ENCODE measurements at regions not wholly inside any gene's neighbourhood (a gene's known extent, or its start where the extent isn't known, plus 50 kb on each side); places are given as distances from the start of the nearest gene placed in this dataset.
A peak's percentile ranks its signal among the peaks of the same experiment; 100 is the strongest.
"Not testable (repeated sequence)": the region's sequence is repeated elsewhere in the genome, so short reads cannot be mapped to it uniquely, and the experiment has no call there.

DNA sequence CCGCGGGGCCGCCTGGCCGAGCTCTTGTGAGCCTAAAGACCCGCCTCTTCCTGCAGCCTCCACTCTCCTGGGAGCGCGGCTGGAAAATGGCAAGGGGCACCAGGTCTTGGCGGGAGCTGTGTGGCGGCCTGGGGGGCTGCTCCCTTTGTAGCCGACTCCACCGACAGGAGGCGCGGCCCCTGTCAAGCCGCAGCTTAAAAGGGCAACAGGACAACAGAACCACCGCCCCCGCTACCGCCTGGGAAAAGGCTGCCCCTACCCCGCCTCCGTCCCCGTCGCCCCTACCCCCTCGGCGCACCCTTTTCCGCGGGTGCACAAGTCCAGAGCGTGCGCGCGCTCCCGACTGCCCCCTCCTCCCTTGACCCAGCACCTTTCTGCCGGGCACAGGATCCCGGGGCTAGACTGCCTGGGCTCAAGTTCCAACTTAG, 60.3 kb downstream of the GOLGA8K start:
- DNase-seq (ENCODE audit: low spot score) (peak; percentile 69), ATAC-seq (peak; percentile 55)
- H3K4me1 Mint-ChIP-seq, H3K36me3 Mint-ChIP-seq, H3K27ac Mint-ChIP-seq, H3K4me3 Mint-ChIP-seq, CTCF ChIA-PET, H3K9me3 Mint-ChIP-seq, POLR2A ChIA-PET: not testable (repeated sequence)
- H3K27me3 Mint-ChIP-seq (ENCODE audit: low read depth), result peaks cover 11% of the 10 kb centered on the region

DNA sequence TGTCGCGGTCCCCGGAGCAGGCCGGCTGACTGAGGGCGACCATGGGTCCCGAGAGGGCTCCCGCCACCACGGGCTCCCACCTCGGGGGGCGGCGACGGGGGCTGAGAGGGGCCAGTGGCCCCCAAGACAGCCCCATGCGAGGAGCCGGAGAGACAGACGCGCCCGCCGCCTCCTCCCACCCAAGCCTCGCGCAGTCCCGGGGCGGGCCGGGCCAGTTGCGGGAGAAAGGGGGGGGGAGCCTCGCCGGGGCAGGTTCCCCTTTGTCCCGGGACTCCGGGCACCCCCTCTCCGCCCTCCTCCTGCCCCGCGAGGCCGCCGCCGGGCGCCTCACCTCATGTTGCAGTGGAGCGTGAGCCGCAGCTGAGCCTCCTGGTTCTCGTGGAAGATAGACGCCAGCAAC, 60.8 kb downstream of the GOLGA8K start:
- DNase-seq (ENCODE audit: low spot score); H3K9me3 Mint-ChIP-seq; H3K4me1 Mint-ChIP-seq; H3K27ac Mint-ChIP-seq; CTCF ChIA-PET; H3K36me3 Mint-ChIP-seq; H3K4me3 Mint-ChIP-seq; POLR2A ChIA-PET; ATAC-seq: not testable (repeated sequence)
- peaks cover 11% of the 10 kb centered on the region for H3K27me3 Mint-ChIP-seq (ENCODE audit: low read depth)

DNA sequence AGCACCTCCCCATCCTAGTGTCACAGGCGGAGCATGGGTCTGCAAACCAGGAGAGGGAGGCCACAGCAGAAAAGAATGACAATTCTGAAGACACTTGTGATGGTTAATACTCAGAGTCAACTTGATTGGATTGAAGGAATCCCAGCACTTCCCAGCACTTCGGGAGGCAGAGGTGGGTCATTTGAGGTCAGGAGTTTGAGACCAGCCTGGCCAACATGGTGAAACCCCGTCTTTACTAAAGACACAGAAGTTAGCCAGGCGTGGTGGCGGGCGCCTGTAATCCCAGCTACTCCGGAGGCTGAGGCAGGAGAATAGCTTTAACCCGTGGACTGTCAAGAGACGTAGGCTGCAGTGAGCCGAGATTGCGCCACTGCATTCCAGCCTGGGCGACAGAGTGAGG, 61.6 kb downstream of the GOLGA8K start:
- POLR2A ChIA-PET; H3K4me1 Mint-ChIP-seq; H3K36me3 Mint-ChIP-seq; H3K27ac Mint-ChIP-seq; ATAC-seq; DNase-seq (ENCODE audit: low spot score); CTCF ChIA-PET; H3K9me3 Mint-ChIP-seq; H3K27me3 Mint-ChIP-seq (ENCODE audit: low read depth): not testable (repeated sequence)
- H3K4me3 Mint-ChIP-seq, result peak overlapping the region; percentile 33

DNA sequence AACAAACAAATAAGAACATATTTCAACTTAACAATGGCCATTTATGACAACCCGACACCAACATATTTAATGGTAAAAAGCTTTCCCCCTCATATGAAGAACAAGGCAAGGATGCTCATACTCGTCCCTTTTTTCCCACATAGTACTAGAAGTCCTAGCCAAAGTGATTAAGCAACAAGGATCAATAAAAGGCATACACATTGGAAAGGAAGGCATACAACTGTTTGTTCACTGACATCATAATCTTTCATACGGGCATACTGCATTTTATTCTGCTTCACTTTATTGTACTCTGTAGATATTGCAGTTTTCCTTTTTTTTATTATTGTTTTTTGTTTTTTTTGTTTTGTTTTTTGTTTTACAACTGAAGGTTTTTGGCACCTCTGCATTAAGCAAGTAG, 66.3 kb downstream of the GOLGA8K start:
- H3K4me1 Mint-ChIP-seq; ATAC-seq; POLR2A ChIA-PET; H3K36me3 Mint-ChIP-seq; H3K27me3 Mint-ChIP-seq (ENCODE audit: low read depth); H3K4me3 Mint-ChIP-seq; H3K9me3 Mint-ChIP-seq; DNase-seq (ENCODE audit: low spot score); H3K27ac Mint-ChIP-seq; CTCF ChIA-PET: not testable (repeated sequence)

DNA sequence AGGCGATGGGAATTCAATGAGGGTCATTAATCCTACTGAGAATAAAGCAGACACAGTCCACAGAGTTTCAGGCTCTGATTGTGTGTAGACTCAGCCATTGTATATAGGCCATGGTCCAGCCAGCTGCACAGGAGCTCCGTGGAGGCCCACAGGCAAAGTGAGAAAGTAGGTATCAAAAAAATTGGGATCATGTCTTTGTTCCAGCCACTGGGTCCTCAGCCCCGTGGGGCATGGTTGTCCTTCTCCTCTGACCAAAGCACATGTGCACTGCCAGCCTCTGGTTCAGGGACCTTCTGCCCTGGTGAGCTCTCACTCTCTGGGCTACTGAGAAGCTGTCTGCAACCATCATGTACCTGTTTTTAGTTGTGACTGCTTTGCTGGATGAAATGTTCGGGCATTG, 79.7 kb downstream of the GOLGA8K start:
- POLR2A ChIA-PET, ATAC-seq: not testable (repeated sequence)

DNA sequence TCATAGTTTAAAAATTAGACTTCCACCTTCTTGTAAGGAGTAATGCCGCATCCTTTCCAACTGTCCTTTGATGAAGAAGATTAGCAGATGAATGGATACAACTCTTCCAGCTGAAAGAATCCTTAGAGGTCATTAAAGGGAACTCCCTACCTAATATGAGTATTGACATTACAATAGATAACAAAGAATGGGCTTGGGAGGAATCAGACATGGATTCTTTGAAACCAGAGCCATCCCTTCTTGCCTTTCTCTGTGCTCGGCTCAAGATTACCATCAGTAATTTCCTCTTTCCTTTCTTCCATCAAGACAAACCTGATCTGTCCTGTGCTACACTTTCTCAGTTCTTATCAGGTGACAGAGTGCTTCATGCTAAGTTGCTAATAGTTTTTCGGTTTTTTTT, 83.8 kb downstream of the GOLGA8K start:
- H3K4me1 Mint-ChIP-seq; H3K27ac Mint-ChIP-seq; CTCF ChIA-PET; H3K27me3 Mint-ChIP-seq (ENCODE audit: low read depth); H3K36me3 Mint-ChIP-seq; H3K4me3 Mint-ChIP-seq; POLR2A ChIA-PET; DNase-seq (ENCODE audit: low spot score); H3K9me3 Mint-ChIP-seq: not testable (repeated sequence)
- peak; percentile 77 for ATAC-seq

More for the DNA sequence above, 79.7 kb downstream of the GOLGA8K start:
- H3K4me1 Mint-ChIP-seq; H3K36me3 Mint-ChIP-seq; H3K27me3 Mint-ChIP-seq (ENCODE audit: low read depth); H3K9me3 Mint-ChIP-seq; DNase-seq (ENCODE audit: low spot score); CTCF ChIA-PET; H3K27ac Mint-ChIP-seq; H3K4me3 Mint-ChIP-seq: not testable (repeated sequence)

DNA sequence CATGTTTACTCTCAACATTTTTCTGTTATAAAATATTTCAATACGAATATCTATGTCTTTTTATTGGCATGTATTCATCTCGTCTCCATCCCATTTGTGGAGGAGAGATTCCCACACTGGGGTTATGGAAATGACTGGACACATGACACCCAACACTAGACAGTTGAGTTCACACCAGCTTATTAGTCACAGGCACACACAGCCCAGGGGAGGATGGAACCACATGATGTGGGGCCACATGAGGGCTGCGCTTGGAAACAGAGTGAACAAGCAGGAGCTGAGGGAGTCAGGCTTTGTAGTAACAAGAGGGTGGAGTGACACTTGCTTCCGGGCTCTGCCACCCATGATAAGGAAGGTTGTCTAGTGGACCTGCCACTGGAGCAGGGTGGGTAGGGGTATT, 86.6 kb downstream of the GOLGA8K start:
- H3K27me3 Mint-ChIP-seq (ENCODE audit: low read depth), result peaks cover 16% of the 10 kb centered on the region
- H3K36me3 Mint-ChIP-seq; H3K27ac Mint-ChIP-seq; DNase-seq (ENCODE audit: low spot score); H3K9me3 Mint-ChIP-seq; H3K4me3 Mint-ChIP-seq; CTCF ChIA-PET; H3K4me1 Mint-ChIP-seq; ATAC-seq; POLR2A ChIA-PET: not testable (repeated sequence)

DNA sequence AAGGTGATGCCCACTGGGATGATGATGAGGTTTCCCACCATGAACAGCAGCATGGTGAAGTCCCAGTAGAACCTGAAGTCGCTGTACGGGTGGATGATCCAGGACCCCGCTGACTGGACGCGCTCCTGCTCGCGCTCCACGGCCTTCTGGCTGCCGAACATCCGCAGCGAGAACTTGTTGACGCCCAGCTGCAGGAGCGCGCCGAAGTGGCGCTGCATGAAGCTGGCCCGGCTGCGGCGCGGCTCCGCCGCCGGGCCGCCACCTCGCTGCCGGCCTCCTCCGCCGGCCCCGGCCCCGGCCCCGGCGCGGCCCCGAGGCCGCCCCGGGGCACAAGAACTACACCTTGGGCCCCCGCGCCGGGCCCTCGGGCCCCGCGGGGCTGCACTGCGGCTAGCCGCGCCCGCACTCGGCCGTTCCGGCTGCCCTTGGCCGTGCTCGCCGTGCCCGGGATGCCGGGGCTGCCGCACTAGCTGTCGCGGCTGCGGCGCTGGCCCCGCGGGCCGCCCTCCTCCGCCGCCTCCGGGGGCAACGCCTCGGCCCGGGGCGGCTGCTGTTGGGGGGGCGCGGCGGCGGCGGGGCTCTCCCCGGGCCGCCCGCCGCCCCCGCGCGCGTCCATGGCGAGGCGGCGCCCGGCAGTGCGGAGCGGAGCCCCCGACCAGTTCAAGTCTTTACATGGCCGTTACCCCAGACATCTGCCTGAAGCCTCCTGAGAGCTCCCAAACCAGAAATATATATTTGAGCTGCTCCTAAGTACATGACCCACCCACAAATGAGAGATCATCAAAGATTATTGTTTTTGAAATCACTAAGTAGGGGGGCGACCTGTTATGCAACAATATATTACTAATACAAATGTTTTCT, 87.8 kb downstream of the GOLGA8K start:
- H3K4me1 Mint-ChIP-seq; POLR2A ChIA-PET; H3K4me3 Mint-ChIP-seq; H3K36me3 Mint-ChIP-seq; DNase-seq (ENCODE audit: low spot score); H3K27ac Mint-ChIP-seq; CTCF ChIA-PET; H3K9me3 Mint-ChIP-seq: not testable (repeated sequence)
- ATAC-seq, result peak; percentile 44
- H3K27me3 Mint-ChIP-seq (ENCODE audit: low read depth), result peaks cover 19% of the 10 kb centered on the region

DNA sequence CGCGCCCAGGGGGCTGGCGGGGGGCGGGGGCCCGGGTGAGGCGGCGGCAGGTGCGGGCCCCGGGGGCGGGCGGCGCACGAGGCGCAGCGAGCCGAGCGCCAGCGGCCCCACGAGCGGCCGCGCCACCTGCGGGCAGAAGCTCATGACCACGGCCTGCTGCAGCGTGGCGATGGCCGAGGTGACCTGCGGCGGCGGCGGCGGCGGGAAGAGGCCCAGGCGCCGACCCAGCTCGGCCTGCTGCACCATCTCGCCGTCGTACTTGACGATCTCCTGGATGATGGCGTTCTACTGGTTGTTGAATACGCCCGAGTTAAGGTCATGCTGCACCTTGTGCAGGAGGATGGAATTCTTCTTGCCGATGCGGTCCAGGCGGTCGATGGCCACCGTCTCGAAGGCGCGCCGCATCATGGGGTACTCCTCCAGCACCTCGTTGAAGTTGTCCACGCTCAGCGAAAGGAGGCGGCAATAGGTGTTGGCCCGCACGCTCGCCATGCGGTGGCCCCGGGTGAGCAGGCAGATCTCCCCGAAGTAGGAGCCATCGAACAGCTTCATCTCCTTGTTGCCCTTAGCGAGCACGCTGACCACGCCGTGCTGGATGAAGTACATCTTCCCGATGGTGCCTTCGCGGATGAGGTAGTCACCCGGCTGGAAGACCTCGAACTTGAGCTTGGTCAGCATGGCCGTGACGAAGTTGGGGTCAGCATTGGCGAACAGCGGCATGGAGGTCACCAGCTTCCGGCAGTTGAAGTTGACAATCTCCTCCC, 89.5 kb downstream of the GOLGA8K start:
- ATAC-seq, H3K27ac Mint-ChIP-seq, POLR2A ChIA-PET: not testable (repeated sequence)

DNA sequence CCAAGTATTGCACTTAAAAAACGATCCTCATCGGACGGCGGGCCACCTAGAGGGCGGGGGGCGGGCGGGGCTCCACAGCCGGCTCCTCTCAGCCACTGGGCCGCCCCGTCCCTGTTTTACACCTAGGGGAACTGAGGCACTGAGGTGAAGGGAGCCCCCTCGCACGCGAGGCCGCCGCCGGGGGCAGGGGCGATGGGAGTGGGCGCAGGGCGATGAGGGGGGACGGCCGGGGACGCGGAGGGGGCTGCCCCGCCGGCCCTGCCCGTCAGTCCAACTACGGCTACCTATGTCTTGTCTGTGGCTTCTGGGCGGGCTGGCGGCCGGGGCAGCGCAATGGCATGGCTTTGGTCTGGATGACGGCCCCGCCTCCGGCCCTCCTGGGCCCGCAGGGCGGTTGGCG, 90.4 kb downstream of the GOLGA8K start:
- H3K9me3 Mint-ChIP-seq; CTCF ChIA-PET; DNase-seq (ENCODE audit: low spot score); H3K4me3 Mint-ChIP-seq; H3K36me3 Mint-ChIP-seq; H3K27ac Mint-ChIP-seq; H3K4me1 Mint-ChIP-seq; POLR2A ChIA-PET: not testable (repeated sequence)
- peaks cover 19% of the 10 kb centered on the region for H3K27me3 Mint-ChIP-seq (ENCODE audit: low read depth)
- ATAC-seq, result peak; percentile 36

More for the DNA sequence above, 89.5 kb downstream of the GOLGA8K start:
- CTCF ChIA-PET; H3K9me3 Mint-ChIP-seq; H3K36me3 Mint-ChIP-seq; H3K4me3 Mint-ChIP-seq; H3K4me1 Mint-ChIP-seq; DNase-seq (ENCODE audit: low spot score): not testable (repeated sequence)
- peaks cover 19% of the 10 kb centered on the region for H3K27me3 Mint-ChIP-seq (ENCODE audit: low read depth)

DNA sequence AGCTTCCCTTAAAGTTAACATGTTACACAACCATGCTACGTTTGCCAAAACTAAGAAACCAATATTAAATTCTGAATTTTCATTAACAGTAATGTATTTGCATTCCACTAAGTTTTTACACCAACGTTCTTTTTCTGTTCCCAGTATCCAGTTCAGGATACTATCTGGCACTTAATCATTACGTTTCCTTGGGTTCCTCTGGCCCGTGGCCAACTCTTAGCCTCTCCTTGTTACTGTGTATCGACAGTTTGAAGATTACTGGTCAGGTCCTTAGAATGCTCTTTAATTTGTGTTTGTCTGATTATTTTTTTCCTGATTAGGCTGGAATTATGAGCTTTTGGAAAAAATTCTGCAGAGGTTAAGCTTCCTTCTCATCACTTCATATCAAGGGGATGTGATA, 95.5 kb downstream of the GOLGA8K start:
- H3K4me1 Mint-ChIP-seq; H3K27ac Mint-ChIP-seq; POLR2A ChIA-PET; ATAC-seq; H3K36me3 Mint-ChIP-seq; CTCF ChIA-PET; H3K9me3 Mint-ChIP-seq; DNase-seq (ENCODE audit: low spot score); H3K27me3 Mint-ChIP-seq (ENCODE audit: low read depth); H3K4me3 Mint-ChIP-seq: not testable (repeated sequence)

DNA sequence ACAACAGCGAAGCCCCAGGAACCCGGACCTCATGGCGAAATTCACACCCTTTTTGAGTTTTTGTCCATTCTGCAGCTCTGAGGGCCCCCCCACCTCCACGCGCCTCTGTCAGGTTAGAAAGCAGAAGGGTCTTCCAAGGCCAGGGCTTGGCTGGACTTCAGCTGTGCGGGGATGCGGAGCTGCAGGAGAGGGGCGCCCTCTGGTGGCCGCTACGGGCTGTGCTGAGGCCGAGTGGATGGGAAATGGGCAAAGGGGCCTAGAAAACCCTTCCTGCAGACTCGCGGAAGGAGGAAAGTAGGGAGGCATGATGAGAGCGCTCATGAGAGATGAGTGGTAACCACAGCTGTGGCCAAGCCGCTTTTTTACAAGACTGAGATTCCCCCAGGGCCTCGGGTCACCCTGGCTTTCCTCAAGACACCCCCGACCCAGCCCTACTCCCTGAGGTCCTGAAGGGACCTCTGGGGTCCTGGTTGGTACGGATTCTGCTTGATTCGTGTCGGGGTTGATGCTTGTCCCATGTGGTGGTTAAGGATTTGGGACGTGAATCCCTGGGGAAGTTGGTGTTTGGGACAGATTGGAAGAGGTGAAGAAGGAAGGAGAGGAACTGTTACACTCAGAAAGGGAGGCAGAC, 126.8 kb downstream of the GOLGA8K start:
- H3K4me1 Mint-ChIP-seq; H3K36me3 Mint-ChIP-seq; DNase-seq (ENCODE audit: low spot score); H3K9me3 Mint-ChIP-seq; CTCF ChIA-PET; POLR2A ChIA-PET; H3K27me3 Mint-ChIP-seq (ENCODE audit: low read depth); H3K27ac Mint-ChIP-seq; H3K4me3 Mint-ChIP-seq: not testable (repeated sequence)
- ATAC-seq, result peak; percentile 98
